Neural cell (in vitro differentiated cells): ENCODE measurements at regions not wholly inside any gene's neighbourhood (a gene's known extent, or its start where the extent isn't known, plus 50 kb on each side); places are given as distances from the start of the nearest gene placed in this dataset.

Experiments used
- H2AFZ ChIP-seq: fragments of 200-600, 300-800 bp; sonication (generic), shearing (Covaris generic); 2 replicates; pipeline ENCODE4 v1.6.0; 2014; ENCODE audit warnings: low read depth, mild to moderate bottlenecking, antibody characterized with exemption, low read length, moderate library complexity
- H3F3A ChIP-seq: fragments of 200-600 bp; shearing (Covaris generic); 2 replicates; pipeline ENCODE4 v1.6.1; 2016; ENCODE audit warnings: mild to moderate bottlenecking, moderate library complexity, mixed read lengths, antibody characterized with exemption, low read length; ENCODE audit not compliant: insufficient read depth, poor library complexity, severe bottlenecking
- H3K27ac ChIP-seq: fragments of 200-600, 300-800 bp; sonication (generic), shearing (Covaris generic); 2 replicates; pipeline ENCODE4 v1.5.1; 2014; ENCODE audit warnings: mild to moderate bottlenecking, low read length, moderate library complexity
- H3K27me3 ChIP-seq: fragments of 300-800, 200-600 bp; sonication (generic), shearing (Covaris generic); 2 replicates; pipeline ENCODE4 v1.6.0; 2014; ENCODE audit warnings: mild to moderate bottlenecking, low read depth, low read length, moderate library complexity; ENCODE audit not compliant: insufficient read depth
- H3K36me3 ChIP-seq: fragments of 300-800, 200-600 bp; sonication (generic), shearing (Covaris generic); 2 replicates; pipeline ENCODE4 v1.5.1; 2014; ENCODE audit warnings: mild to moderate bottlenecking, antibody characterized with exemption, low read length, moderate library complexity; ENCODE audit not compliant: insufficient read depth
- H3K4me2 ChIP-seq: fragments of 300-800, 200-600 bp; sonication (generic), shearing (Covaris generic); 2 replicates; pipeline ENCODE4 v1.6.0; 2014; ENCODE audit warnings: mild to moderate bottlenecking, low read length
- H3K4me3 ChIP-seq: fragments of 300-800, 200-600 bp; sonication (generic), shearing (Covaris generic); 2 replicates; pipeline ENCODE4 v1.5.1; 2014; ENCODE audit warnings: mild to moderate bottlenecking, low read length, moderate library complexity
- H3K79me2 ChIP-seq: fragments of 200-600 bp; shearing (Covaris generic); replicated peaks from 2 replicates; pipeline ENCODE4 v1.6.0; 2014; ENCODE audit warnings: mild to moderate bottlenecking, low read length, moderate library complexity; ENCODE audit not compliant: insufficient read depth
- H3K9ac ChIP-seq: fragments of 300-800, 200-600 bp; sonication (generic), shearing (Covaris generic); 2 replicates; pipeline ENCODE4 v1.6.1; 2016; ENCODE audit warnings: mild to moderate bottlenecking, low read length, mixed read lengths
- H3K9me2 ChIP-seq: fragments of 200-600 bp; shearing (Covaris generic); 2 replicates; pipeline ENCODE4 v1.6.1; 2016; ENCODE audit warnings: mild to moderate bottlenecking, low read length, mixed read lengths; ENCODE audit not compliant: insufficient read depth
- H3K9me3 ChIP-seq: fragments of 200-600, 300-800 bp; sonication (generic), shearing (Covaris generic); 2 replicates; pipeline ENCODE4 v1.6.1; 2016; ENCODE audit warnings: mild to moderate bottlenecking, mixed run types, low read length, moderate library complexity, mixed read lengths
- H4K20me1 ChIP-seq: fragments of 200-600 bp; shearing (Covaris generic); 2 replicates; pipeline ENCODE4 v1.6.1; 2016; ENCODE audit warnings: mild to moderate bottlenecking, mixed run types; ENCODE audit not compliant: insufficient read depth
- CTCF ChIP-seq: fragments of 450-650 bp; IDR thresholded peaks from 2 replicates; pipeline ENCODE4 v1.5.1; 2014; ENCODE audit warnings: antibody characterized with exemption, mild to moderate bottlenecking, moderate library complexity; ENCODE audit not compliant: poor library complexity, severe bottlenecking
- EP300 ChIP-seq: fragments of 450-650 bp; conservative IDR thresholded peaks from 2 replicates; pipeline ENCODE4 v1.6.1; 2014; ENCODE audit warnings: antibody characterized with exemption, mild to moderate bottlenecking, moderate library complexity; ENCODE audit not compliant: poor library complexity, severe bottlenecking
- EZH2 ChIP-seq: fragments of 200-600, 300-800 bp; shearing (Covaris generic), sonication (generic); IDR thresholded peaks from 2 replicates; pipeline ENCODE4 v1.6.1; 2014; ENCODE audit warnings: antibody characterized with exemption, low read length, borderline replicate concordance, mild to moderate bottlenecking; ENCODE audit not compliant: insufficient read depth, poor library complexity, severe bottlenecking
- MXI1 ChIP-seq: fragments of 450-650 bp; conservative IDR thresholded peaks from 2 replicates; pipeline ENCODE4 v1.6.1; 2014; ENCODE audit warnings: antibody characterized with exemption, mild to moderate bottlenecking; ENCODE audit not compliant: poor library complexity, severe bottlenecking
- POLR2AphosphoS5 ChIP-seq: IDR thresholded peaks from 2 replicates; pipeline ENCODE4 v1.6.1; 2012
- RAD21 ChIP-seq: fragments of 450-650 bp; conservative IDR thresholded peaks from 2 replicates; pipeline ENCODE4 v1.6.1; 2014; ENCODE audit warnings: antibody characterized with exemption, mild to moderate bottlenecking, moderate library complexity
- REST ChIP-seq: IDR thresholded peaks from 2 replicates; pipeline ENCODE4 v1.6.1; 2012; ENCODE audit warnings: borderline replicate concordance
- SMC3 ChIP-seq: fragments of 450-650 bp; conservative IDR thresholded peaks from 2 replicates; pipeline ENCODE4 v1.6.1; 2014; ENCODE audit warnings: antibody characterized with exemption, mild to moderate bottlenecking, moderate library complexity; ENCODE audit not compliant: poor library complexity
- TAF1 ChIP-seq: IDR thresholded peaks from 2 replicates; pipeline ENCODE4 v1.6.1; 2012; ENCODE audit warnings: low read depth

- Histone ChIP-seq H3K4me2 (no peak overlapping the region), H3K9me2 (no peaks in the 10 kb centered on the region), H2AFZ (no peak overlapping the region), H3K4me3 (no peak overlapping the region), H3K27ac (no peak overlapping the region), H3K9me3 (no peaks in the 10 kb centered on the region), H3K36me3 (no peaks in the 10 kb centered on the region), H4K20me1 (no peaks in the 10 kb centered on the region), H3F3A (no peaks in the 10 kb centered on the region), H3K9ac (no peak overlapping the region), H3K27me3 (no peaks in the 10 kb centered on the region), H3K79me2 (no peaks in the 10 kb centered on the region)
- TF ChIP-seq MXI1, result no peak
- no peak for TF ChIP-seq TAF1
- no peak for TF ChIP-seq EP300
- TF ChIP-seq REST, result no peak
- TF ChIP-seq SMC3, result no peak
- no peak for TF ChIP-seq CTCF
- no peak for TF ChIP-seq RAD21
- TF ChIP-seq POLR2AphosphoS5, result no peak
- TF ChIP-seq EZH2, result no peak
These were observed 114.5 kb upstream of the PRKCQ start for GRCh38 chr10:6694447-6695140.

GRCh38 chr10:6692856-6693255, 112.8 kb upstream of the PRKCQ start:
- no peak overlapping the region for H3K4me2 ChIP-seq
- H4K20me1 ChIP-seq, result no peaks in the 10 kb centered on the region
- H3K79me2 ChIP-seq, result no peaks in the 10 kb centered on the region
- H2AFZ ChIP-seq, result no peak overlapping the region
- no peak overlapping the region for H3K4me3 ChIP-seq
- H3F3A ChIP-seq, result no peaks in the 10 kb centered on the region
- no peaks in the 10 kb centered on the region for H3K36me3 ChIP-seq
- no peaks in the 10 kb centered on the region for H3K27me3 ChIP-seq
- H3K9ac ChIP-seq, result no peak overlapping the region
- no peaks in the 10 kb centered on the region for H3K9me2 ChIP-seq
- H3K9me3 ChIP-seq, result no peaks in the 10 kb centered on the region
- no peak overlapping the region for H3K27ac ChIP-seq
- TF ChIP-seq POLR2AphosphoS5 (no peak), TAF1 (no peak), SMC3 (no peak)
